SU-DHL-6 (cell line): ENCODE measurements at regions not wholly inside any gene's neighbourhood (a gene's known extent, or its start where the extent isn't known, plus 50 kb on each side); places are given as distances from the start of the nearest gene placed in this dataset.

Experiments used
- H2AFZ ChIP-seq: fragments of 200-600 bp; sonication (generic); 2 replicates; pipeline ENCODE4 v1.6.1; 2014; ENCODE audit warnings: low read depth, mild to moderate bottlenecking, moderate library complexity, mixed read lengths, antibody characterized with exemption, low read length; ENCODE audit not compliant: severe bottlenecking
- H3F3A ChIP-seq: fragments of 200-600 bp; shearing (Covaris generic); 2 replicates; pipeline ENCODE4 v1.6.0; 2016; ENCODE audit warnings: antibody characterized with exemption, mild to moderate bottlenecking; ENCODE audit not compliant: insufficient read depth
- H3K27ac ChIP-seq: fragments of 200-600 bp; sonication (generic); 2 replicates; pipeline ENCODE4 v1.5.1; 2016; ENCODE audit warnings: low read depth, mild to moderate bottlenecking, low read length, moderate library complexity, mixed read lengths
- H3K27me3 ChIP-seq: fragments of 200-600 bp; sonication (generic), shearing (Covaris generic); 2 replicates; pipeline ENCODE4 v1.6.0; 2014; ENCODE audit warnings: mild to moderate bottlenecking, low read length
- H3K36me3 ChIP-seq: fragments of 200-600 bp; sonication (generic); 2 replicates; pipeline ENCODE4 v1.6.1; 2014; ENCODE audit warnings: mild to moderate bottlenecking, low read length, mixed read lengths
- H3K4me2 ChIP-seq: fragments of 300-600, 200-600 bp; shearing (Covaris generic), sonication (generic); 2 replicates; pipeline ENCODE4 v1.6.0; 2014; ENCODE audit warnings: low read length, low read depth, mild to moderate bottlenecking; ENCODE audit not compliant: poor library complexity, severe bottlenecking
- H3K4me3 ChIP-seq: fragments of 200-600 bp; sonication (generic); 2 replicates; pipeline ENCODE4 v1.5.1; 2014; ENCODE audit warnings: antibody characterized with exemption, low read length, mild to moderate bottlenecking, mixed read lengths; ENCODE audit not compliant: insufficient read depth, poor library complexity, severe bottlenecking
- H3K79me2 ChIP-seq: fragments of 200-600 bp; sonication (generic); 2 replicates; pipeline ENCODE4 v1.6.1; 2014; ENCODE audit warnings: mild to moderate bottlenecking, low read length, moderate library complexity; ENCODE audit not compliant: insufficient read depth
- H3K9ac ChIP-seq: fragments of 200-600 bp; sonication (generic); 2 replicates; pipeline ENCODE4 v1.7.0; 2014; ENCODE audit warnings: mild to moderate bottlenecking, low read length
- H3K9me2 ChIP-seq: fragments of 200-600 bp; sonication (generic); replicated peaks from 2 replicates; pipeline ENCODE4 v1.6.1; 2014; ENCODE audit warnings: low read length; ENCODE audit not compliant: insufficient read depth
- H3K9me3 ChIP-seq: fragments of 200-600 bp; sonication (generic); 2 replicates; pipeline ENCODE4 v1.6.1; 2014; ENCODE audit warnings: low read length, mixed read lengths; ENCODE audit not compliant: insufficient read depth
- H4K20me1 ChIP-seq: fragments of 200-600 bp; sonication (generic); 2 replicates; pipeline ENCODE4 v1.6.1; 2014; ENCODE audit warnings: low read depth, mild to moderate bottlenecking, antibody characterized with exemption, low read length, moderate library complexity, mixed read lengths
- EZH2phosphoT487 ChIP-seq: fragments of 200-600 bp; sonication (generic), shearing (Covaris generic); conservative IDR thresholded peaks from 2 replicates; pipeline ENCODE4 v1.6.1; 2018; ENCODE audit warnings: mild to moderate bottlenecking, antibody characterized with exemption, low read length, moderate library complexity, mixed read lengths
- TF ChIP-seq, protein P1 (sequence below): fragments of 200-600 bp; sonication (generic); IDR thresholded peaks from one replicate; pipeline ENCODE4 v1.5.1; 2017; ENCODE audit warnings: antibody characterized with exemption, mild to moderate bottlenecking, low read length, moderate library complexity; ENCODE audit not compliant: insufficient read depth, poor library complexity, severe bottlenecking

DNA sequence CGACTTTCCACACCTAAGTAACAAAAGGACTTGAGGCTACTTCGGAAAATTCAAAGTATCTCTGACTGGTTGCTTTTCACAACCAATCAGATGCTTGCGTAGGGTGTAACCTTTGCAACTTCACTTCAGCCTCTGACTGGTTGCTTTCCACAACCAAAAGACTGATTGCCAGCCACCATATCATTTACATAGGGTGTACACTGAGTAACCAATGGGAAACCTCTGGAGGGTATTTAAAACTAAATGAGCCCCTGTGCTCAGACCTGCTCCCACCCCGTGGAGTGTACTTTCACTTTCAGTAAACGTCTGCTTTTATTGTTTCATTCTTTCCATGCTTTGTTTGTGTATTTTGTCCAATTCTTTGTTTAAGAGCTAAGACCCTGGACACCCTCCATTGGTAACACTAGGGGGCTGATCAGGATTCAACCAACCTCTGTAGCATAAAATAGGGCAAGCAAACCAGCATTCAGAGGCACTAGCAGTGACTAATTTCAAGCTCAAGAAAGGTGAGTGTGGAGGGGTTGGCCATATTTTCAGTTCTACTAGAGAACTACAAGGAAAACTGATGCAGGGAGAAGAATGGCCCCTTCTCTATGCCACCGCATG is 390.8 kb downstream of the POM121L12 start:
- Histone ChIP-seq H3K36me3 (no peaks in the 10 kb centered on the region), H3K4me2 (no peak overlapping the region), H3K27me3 (no peaks in the 10 kb centered on the region), H4K20me1 (no peaks in the 10 kb centered on the region), H3K9me3 (no peaks in the 10 kb centered on the region), H3K4me3 (no peak overlapping the region), H3K79me2 (no peaks in the 10 kb centered on the region), H3K27ac (no peak overlapping the region), H2AFZ (no peak overlapping the region), H3F3A (no peaks in the 10 kb centered on the region), H3K9me2 (no peaks in the 10 kb centered on the region), H3K9ac (no peak overlapping the region)
- TF ChIP-seq EZH2phosphoT487: no peak
- TF ChIP-seq, protein P1, sequence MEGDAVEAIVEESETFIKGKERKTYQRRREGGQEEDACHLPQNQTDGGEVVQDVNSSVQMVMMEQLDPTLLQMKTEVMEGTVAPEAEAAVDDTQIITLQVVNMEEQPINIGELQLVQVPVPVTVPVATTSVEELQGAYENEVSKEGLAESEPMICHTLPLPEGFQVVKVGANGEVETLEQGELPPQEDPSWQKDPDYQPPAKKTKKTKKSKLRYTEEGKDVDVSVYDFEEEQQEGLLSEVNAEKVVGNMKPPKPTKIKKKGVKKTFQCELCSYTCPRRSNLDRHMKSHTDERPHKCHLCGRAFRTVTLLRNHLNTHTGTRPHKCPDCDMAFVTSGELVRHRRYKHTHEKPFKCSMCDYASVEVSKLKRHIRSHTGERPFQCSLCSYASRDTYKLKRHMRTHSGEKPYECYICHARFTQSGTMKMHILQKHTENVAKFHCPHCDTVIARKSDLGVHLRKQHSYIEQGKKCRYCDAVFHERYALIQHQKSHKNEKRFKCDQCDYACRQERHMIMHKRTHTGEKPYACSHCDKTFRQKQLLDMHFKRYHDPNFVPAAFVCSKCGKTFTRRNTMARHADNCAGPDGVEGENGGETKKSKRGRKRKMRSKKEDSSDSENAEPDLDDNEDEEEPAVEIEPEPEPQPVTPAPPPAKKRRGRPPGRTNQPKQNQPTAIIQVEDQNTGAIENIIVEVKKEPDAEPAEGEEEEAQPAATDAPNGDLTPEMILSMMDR: no peak

DNA sequence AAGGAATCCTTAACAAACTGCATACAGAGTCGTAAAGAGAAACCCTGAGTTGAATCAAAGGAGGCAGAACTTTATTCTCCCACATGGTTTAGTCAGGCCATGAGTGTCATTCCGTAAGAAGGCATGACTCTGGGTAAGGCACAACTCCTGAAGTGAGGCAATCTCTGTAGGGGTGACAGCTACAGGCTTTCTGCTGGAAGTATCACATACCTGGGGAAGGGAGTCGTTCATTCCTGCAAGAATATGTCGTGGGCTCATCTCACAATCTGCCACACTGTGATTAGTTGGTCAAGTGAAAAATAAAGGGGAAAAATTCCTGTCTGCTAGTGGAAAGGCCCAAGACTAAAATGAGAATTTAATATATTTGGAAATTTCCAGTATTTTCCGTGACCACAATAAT is 392.6 kb downstream of the POM121L12 start:
- no peaks in the 10 kb centered on the region for H3K9me3 ChIP-seq
- no peak overlapping the region for H3K4me2 ChIP-seq
- H3K36me3 ChIP-seq: no peaks in the 10 kb centered on the region
- no peak overlapping the region for H2AFZ ChIP-seq
- H3K79me2 ChIP-seq: no peaks in the 10 kb centered on the region
- H3K27ac ChIP-seq: no peak overlapping the region
- no peak overlapping the region for H3K4me3 ChIP-seq
- no peaks in the 10 kb centered on the region for H3F3A ChIP-seq
- H3K27me3 ChIP-seq: no peaks in the 10 kb centered on the region
- no peaks in the 10 kb centered on the region for H4K20me1 ChIP-seq
- H3K9ac ChIP-seq: no peak overlapping the region
- H3K9me2 ChIP-seq: no peaks in the 10 kb centered on the region
- TF ChIP-seq, protein P1: no peak
- TF ChIP-seq EZH2phosphoT487: no peak

DNA sequence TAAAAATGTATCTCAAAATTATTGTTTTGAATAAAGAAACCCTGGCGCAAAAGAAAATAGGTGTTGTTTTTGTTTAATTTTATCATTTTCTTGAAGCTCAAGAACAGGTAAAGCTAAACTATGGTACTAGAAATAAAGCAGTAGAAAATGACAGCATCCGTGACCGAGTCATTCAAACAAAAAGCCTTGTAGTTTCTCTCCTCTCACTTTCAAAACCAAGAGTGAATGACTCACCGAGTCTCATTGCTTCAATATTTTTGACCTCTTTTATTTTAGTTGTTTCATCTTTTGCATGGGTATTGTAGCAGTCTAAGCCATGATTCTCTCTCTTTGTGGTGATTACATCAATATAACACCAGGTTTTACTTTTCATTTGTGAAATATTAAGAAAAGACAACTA is 396.5 kb downstream of the POM121L12 start:
- no peak overlapping the region for H3K27ac ChIP-seq
- no peaks in the 10 kb centered on the region for H3K27me3 ChIP-seq
- H2AFZ ChIP-seq: no peak overlapping the region
- H3K4me2 ChIP-seq: no peak overlapping the region
- no peak overlapping the region for H3K9ac ChIP-seq
- H4K20me1 ChIP-seq: no peaks in the 10 kb centered on the region
- H3K36me3 ChIP-seq: no peaks in the 10 kb centered on the region
- H3F3A ChIP-seq: no peaks in the 10 kb centered on the region
- H3K9me2 ChIP-seq: no peaks in the 10 kb centered on the region
- no peaks in the 10 kb centered on the region for H3K79me2 ChIP-seq
- no peaks in the 10 kb centered on the region for H3K9me3 ChIP-seq
- H3K4me3 ChIP-seq: no peak overlapping the region
- TF ChIP-seq, protein P1: no peak
- TF ChIP-seq EZH2phosphoT487: no peak
